ENCODE measurements at regions not wholly inside any gene's neighbourhood (a gene's known extent, or its start where the extent isn't known, plus 50 kb on each side); places are given as distances from the start of the nearest gene placed in this dataset.

- TF ChIP-seq POLR2AphosphoS5 (IDR thresholded peaks at IDR 0.05) (no peak), CTCF (IDR thresholded peaks at IDR 0.05) (no peak)
Observed at GRCh38 chr10:8416192-8416701, 361.8 kb downstream of the GATA3 start.
